Peyer's patch (tissue), 4 donors: ENCODE measurements at regions not wholly inside any gene's neighbourhood (a gene's known extent, or its start where the extent isn't known, plus 50 kb on each side); places are given as distances from the start of the nearest gene placed in this dataset.

Source experiments
- CTCF ChIP-seq, 6 experiments: fragments of 450-650 bp in 4 of 6; fragments of 200-600 bp in 2 of 6; sonication (generic) in 1 of 6; IDR thresholded peaks; one replicate each; pipeline ENCODE4 v1.5.1; 2017 to 2019; ENCODE audit warnings: antibody characterized with exemption in 6 of 6, mild to moderate bottlenecking in 3 of 6, moderate library complexity in 1 of 6
- POLR2A ChIP-seq, 2 donors: fragments of 450-650 bp; IDR thresholded peaks; one replicate each; pipeline ENCODE4 v1.5.1; 2017; ENCODE audit warnings: antibody characterized with exemption in 2 of 2, mild to moderate bottlenecking in 2 of 2, moderate library complexity in 2 of 2

GRCh38 chr5:112002376-112002775 lies 245.4 kb upstream of the NREP start:
- TF ChIP-seq CTCF (IDR thresholded peaks at IDR 0.05) (no peak), POLR2A (IDR thresholded peaks at IDR 0.05) (no peak)
